ENCODE measurements at regions not wholly inside any gene's neighbourhood (a gene's known extent, or its start where the extent isn't known, plus 50 kb on each side); places are given as distances from the start of the nearest gene placed in this dataset.

GRCh38 chr10:83592337-83592935 is 546.9 kb upstream of the GHITM start:
- TF ChIP-seq CTCF (IDR thresholded peaks at IDR 0.05) (no peak), POLR2A (IDR thresholded peaks at IDR 0.05) (no peak)
